GM12878 (cell line): ENCODE measurements at regions not wholly inside any gene's neighbourhood (a gene's known extent, or its start where the extent isn't known, plus 50 kb on each side); places are given as distances from the start of the nearest gene placed in this dataset.

Experiments used
- ATAC-seq: fragments of 200-7000 bp; cut with Tn5 transposase; 3 replicates; pipeline ENCODE4 v1.9.1; 2020; ENCODE audit warnings: mild to moderate bottlenecking, moderate library complexity
- BruUV-seq: library from RNA; stranded (reverse); fragments of 400-500 nt; replicated peaks from 2 replicates; lab custom pipeline; 2021; lab: Mats Ljungman, UMichigan
- CTCF ChIA-PET: fragments of 300-600 bp; sonication (Branson Sonifier 250); formaldehyde crosslinking; extraction: SDS; loops from one replicate; lab custom pipeline; 2021; ENCODE audit warnings: inconsistent platforms; lab: Yijun Ruan, JAX
- POLR2A ChIA-PET: fragments of 350-600 bp; formaldehyde crosslinking; extraction: SDS; loops from one replicate; lab custom pipeline; 2021; ENCODE audit warnings: inconsistent platforms; lab: Charles Lee
- RAD21 ChIA-PET: fragments of 300-600 bp; sonication (Branson Sonifier 250); formaldehyde crosslinking; loops from one replicate; lab custom pipeline; 2023; ENCODE audit warnings: antibody characterized with exemption; ENCODE audit not compliant: unreplicated experiment; lab: Charles Lee
- SMC1A ChIA-PET: fragments of 300-600 bp; sonication (Branson Sonifier 250); formaldehyde crosslinking; loops from one replicate; lab custom pipeline; 2023; ENCODE audit not compliant: unreplicated experiment, uncharacterized antibody; lab: Charles Lee
- DNase-seq: peaks from one replicate; pipeline ENCODE4 v3.0.0-alpha.2; 2011; ENCODE audit warnings: low read depth, low spot score
- FAIRE-seq: peaks from 3 replicates; lab custom pipeline; 2011; peaks lifted over from hg19 to GRCh38; lab: Jason Lieb, UNC
- H2AFZ ChIP-seq: 2 replicates; pipeline ENCODE4 v1.6.0; 2011; ENCODE audit warnings: low read depth, low read length, control low read depth; ENCODE audit not compliant: control insufficient read depth
- H3K27ac ChIP-seq: 2 replicates; pipeline ENCODE4 v1.5.1; 2011; ENCODE audit warnings: control low read depth; ENCODE audit not compliant: control insufficient read depth, insufficient read depth
- H3K27me3 ChIP-seq, 2 experiments: replicated peaks in 1 of 2; 2 replicates each; pipeline versions ENCODE4 v1.6.0 to v1.6.1; 2011; ENCODE audit warnings: low read length in 1 of 2; ENCODE audit not compliant: control insufficient read depth in 2 of 2, insufficient read depth in 2 of 2
- H3K36me3 ChIP-seq, 2 experiments: 2 replicates each; pipeline ENCODE4 v1.5.1; 2011; ENCODE audit warnings: low read length in 1 of 2; ENCODE audit not compliant: control insufficient read depth in 2 of 2, insufficient read depth in 2 of 2
- H3K4me1 ChIP-seq: 2 replicates; pipeline ENCODE4 v1.6.1; 2011; ENCODE audit warnings: mild to moderate bottlenecking, low read length, moderate library complexity, mixed read lengths; ENCODE audit not compliant: control insufficient read depth, insufficient read depth
- H3K4me2 ChIP-seq: 2 replicates; pipeline ENCODE4 v1.6.0; 2011; ENCODE audit warnings: control low read depth; ENCODE audit not compliant: control insufficient read depth, insufficient read depth
- H3K4me3 ChIP-seq: fragments of 200-600 bp; sonication (generic); 2 replicates; pipeline ENCODE4 v1.5.1; 2016
- H3K79me2 ChIP-seq: 2 replicates; pipeline ENCODE4 v1.6.0; 2011; ENCODE audit warnings: low read length; ENCODE audit not compliant: control insufficient read depth, insufficient read depth
- H3K9ac ChIP-seq: 2 replicates; pipeline ENCODE4 v1.8.0; 2011; ENCODE audit warnings: low read length, control low read depth, mixed read lengths; ENCODE audit not compliant: control insufficient read depth, insufficient read depth
- H3K9me3 ChIP-seq: replicated peaks from 3 replicates; pipeline ENCODE4 v1.5.1; 2011; ENCODE audit warnings: mild to moderate bottlenecking, low read length; ENCODE audit not compliant: control insufficient read depth, insufficient read depth
- H4K20me1 ChIP-seq: 2 replicates; pipeline ENCODE4 v1.6.0; 2011; ENCODE audit not compliant: control insufficient read depth, insufficient read depth
- BCL3 ChIP-seq: IDR thresholded peaks from 2 replicates; pipeline ENCODE4 v1.6.1; 2011; ENCODE audit warnings: borderline replicate concordance, low read depth, mild to moderate bottlenecking, moderate library complexity, low read length; ENCODE audit not compliant: insufficient read depth, poor library complexity, severe bottlenecking
- BHLHE40 ChIP-seq, 2 experiments: fragments of 450-650 bp in 1 of 2; IDR thresholded peaks; 2 replicates each; pipeline ENCODE4 v1.6.1; 2011 to 2017; ENCODE audit warnings: low read depth in 2 of 2, borderline replicate concordance in 1 of 2, improper control_type of control experiment in 1 of 2, low read length in 1 of 2, mild to moderate bottlenecking in 1 of 2
- CUX1 ChIP-seq: IDR thresholded peaks from 2 replicates; pipeline ENCODE4 v1.6.1; 2012; ENCODE audit warnings: improper control_type of control experiment, low read depth, low read length; ENCODE audit not compliant: insufficient replicate concordance
- MEF2A ChIP-seq: IDR thresholded peaks from 2 replicates; pipeline ENCODE4 v1.6.1; 2011; ENCODE audit warnings: low read depth, mild to moderate bottlenecking, low read length, moderate library complexity; ENCODE audit not compliant: insufficient read depth
- NR2C2 ChIP-seq: IDR thresholded peaks from 2 replicates; pipeline ENCODE4 v1.6.1; 2011; ENCODE audit warnings: borderline replicate concordance, low read depth; ENCODE audit not compliant: control insufficient read depth, insufficient read length
- ZBED1 ChIP-seq: IDR thresholded peaks from 2 replicates; pipeline ENCODE4 v1.6.1; 2016; ENCODE audit warnings: borderline replicate concordance
- WGBS: methylation state at CpG from one replicate; pipeline ENCODE4 v1.1.6; 2016; ENCODE audit warnings: low lambda C conversion rate; ENCODE audit not compliant: insufficient replicate concordance, insufficient coverage; ENCODE audit errors: missing lambda C conversion rate; 5-methylcytosine and 5-hydroxymethylcytosine counted together
- in situ Hi-C: fragments of 300-500 bp; cut with MboI; formaldehyde crosslinking; loops from 9 replicates; pipeline ENCODE4 v1.14.3; 2018; ENCODE audit warnings: mixed read lengths
- intact Hi-C: fragments of 100-400 bp; cut with micrococcal nuclease; formaldehyde crosslinking; loops from one replicate; pipeline ENCODE4 v1.14.2; 2022; ENCODE audit not compliant: unreplicated experiment

GRCh38 chr11:134857035-134857434, 445.0 kb upstream of the B3GAT1 start:
- in situ Hi-C loops (no loop called here), intact Hi-C loops (no loop called here)
- no TSS peak for BruUV-seq
- Histone ChIP-seq H3K79me2 (no peaks in the 10 kb centered on the region), H3K9me3 (no peaks in the 10 kb centered on the region), H3K4me2 (no peak overlapping the region), H2AFZ (no peak overlapping the region), H3K4me3 (no peak overlapping the region), H3K27me3 (no peaks in the 10 kb centered on the region; a peak in 1 of 4 replicates), H3K4me1 (no peaks in the 10 kb centered on the region), H3K27ac (no peak overlapping the region), H3K36me3 (no peaks in the 10 kb centered on the region), H3K9ac (no peak overlapping the region), H4K20me1 (no peaks in the 10 kb centered on the region)
- ChIA-PET POLR2A (no interaction called here), SMC1A (no interaction called here), CTCF (no interaction called here), RAD21 (no interaction called here)
- FAIRE-seq (no peak), DNase-seq (no peak), ATAC-seq (no peak)
- WGBS, result 3% methylated on average over 4 of the region's 4 CpGs
- TF ChIP-seq MEF2A, result no peak

GRCh38 chr11:134856056-134856971, 444.3 kb upstream of the B3GAT1 start:
- H3K9me3 ChIP-seq, result no peaks in the 10 kb centered on the region
- ChIA-PET SMC1A (no interaction called here), POLR2A (no interaction called here), RAD21 (no interaction called here), CTCF (no interaction called here)
- no peak overlapping the region for H2AFZ ChIP-seq
- no peaks in the 10 kb centered on the region for H3K4me1 ChIP-seq
- H3K27ac ChIP-seq, result no peak overlapping the region
- WGBS, result 19% methylated on average over 14 of the region's 14 CpGs
- FAIRE-seq (no peak), DNase-seq (no peak), ATAC-seq (no peak)
- no peak overlapping the region for H3K4me3 ChIP-seq
- in situ Hi-C loops (no loop called here), intact Hi-C loops (no loop called here)
- no peak overlapping the region for H3K4me2 ChIP-seq
- H3K36me3 ChIP-seq, result no peaks in the 10 kb centered on the region
- H3K9ac ChIP-seq, result no peak overlapping the region
- H3K27me3 ChIP-seq, result no peaks in the 10 kb centered on the region; a peak in 1 of 4 replicates
- no TSS peak for BruUV-seq
- TF ChIP-seq BHLHE40 (IDR thresholded peaks at IDR 0.05; ENCODE audit: borderline replicate concordance in 1 of 2, low read depth in 2 of 2, low read length in 1 of 2), result no peak
- no peak for TF ChIP-seq CUX1
- TF ChIP-seq NR2C2, result no peak
- TF ChIP-seq BCL3, result no peak
- no peak for TF ChIP-seq ZBED1
- H3K79me2 ChIP-seq, result no peaks in the 10 kb centered on the region
- no peaks in the 10 kb centered on the region for H4K20me1 ChIP-seq
